Gastrocnemius medialis (tissue), 4 donors: ENCODE measurements at regions not wholly inside any gene's neighbourhood (a gene's known extent, or its start where the extent isn't known, plus 50 kb on each side); places are given as distances from the start of the nearest gene placed in this dataset.

Source experiments
- POLR2A ChIP-seq, 2 donors: fragments of 450-650 bp; IDR thresholded peaks; one replicate each; pipeline ENCODE4 v1.6.1; 2017; ENCODE audit warnings: antibody characterized with exemption in 2 of 2, mild to moderate bottlenecking in 2 of 2, moderate library complexity in 2 of 2
- TF ChIP-seq, protein P1 (sequence below), 5 experiments: fragments of 450-650 bp in 3 of 5; fragments of 200-600 bp in 2 of 5; sonication (generic) in 2 of 5; IDR thresholded peaks in 4 of 5; conservative IDR thresholded peaks in 1 of 5; 1 replicate in 4 of 5; 2 replicates in 1 of 5; pipeline ENCODE4 v1.5.1; 2016 to 2019; ENCODE audit warnings: antibody characterized with exemption in 5 of 5, mild to moderate bottlenecking in 3 of 5, moderate library complexity in 3 of 5

DNA sequence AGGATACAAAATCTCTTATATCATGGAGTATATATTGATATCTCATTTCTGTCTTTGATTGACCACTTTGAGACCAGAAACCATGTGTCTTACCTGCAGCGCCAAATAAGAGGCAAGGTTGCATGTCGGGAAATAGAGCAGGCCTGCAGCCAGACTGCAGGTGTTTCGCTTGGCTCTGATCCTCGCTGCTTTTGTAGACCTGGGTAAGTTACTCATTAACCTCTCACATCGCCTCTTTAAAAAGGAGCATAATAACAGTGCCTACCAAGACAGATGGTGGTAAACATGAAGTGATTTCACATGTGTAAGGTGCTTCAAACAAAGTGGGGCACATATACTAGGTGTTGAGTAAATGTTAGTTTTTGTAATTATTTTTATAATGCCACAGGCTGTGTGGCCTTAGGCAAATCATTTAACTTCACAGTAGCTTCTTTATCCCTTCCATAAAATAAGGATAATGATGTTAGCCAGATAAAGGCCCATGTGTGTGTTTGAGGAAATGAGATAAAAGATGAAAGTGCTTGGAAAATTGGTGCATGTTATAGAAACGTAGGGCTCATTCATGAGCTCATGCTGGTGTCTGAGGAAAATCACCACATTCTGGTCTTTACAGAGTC is 248.8 kb upstream of the MAP3K7 start:
- TF ChIP-seq, protein P1, sequence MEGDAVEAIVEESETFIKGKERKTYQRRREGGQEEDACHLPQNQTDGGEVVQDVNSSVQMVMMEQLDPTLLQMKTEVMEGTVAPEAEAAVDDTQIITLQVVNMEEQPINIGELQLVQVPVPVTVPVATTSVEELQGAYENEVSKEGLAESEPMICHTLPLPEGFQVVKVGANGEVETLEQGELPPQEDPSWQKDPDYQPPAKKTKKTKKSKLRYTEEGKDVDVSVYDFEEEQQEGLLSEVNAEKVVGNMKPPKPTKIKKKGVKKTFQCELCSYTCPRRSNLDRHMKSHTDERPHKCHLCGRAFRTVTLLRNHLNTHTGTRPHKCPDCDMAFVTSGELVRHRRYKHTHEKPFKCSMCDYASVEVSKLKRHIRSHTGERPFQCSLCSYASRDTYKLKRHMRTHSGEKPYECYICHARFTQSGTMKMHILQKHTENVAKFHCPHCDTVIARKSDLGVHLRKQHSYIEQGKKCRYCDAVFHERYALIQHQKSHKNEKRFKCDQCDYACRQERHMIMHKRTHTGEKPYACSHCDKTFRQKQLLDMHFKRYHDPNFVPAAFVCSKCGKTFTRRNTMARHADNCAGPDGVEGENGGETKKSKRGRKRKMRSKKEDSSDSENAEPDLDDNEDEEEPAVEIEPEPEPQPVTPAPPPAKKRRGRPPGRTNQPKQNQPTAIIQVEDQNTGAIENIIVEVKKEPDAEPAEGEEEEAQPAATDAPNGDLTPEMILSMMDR (IDR thresholded peaks at IDR 0.05 in 4 of 5, conservative IDR thresholded peaks at IDR 0.05 in 1 of 5) = no peak
- TF ChIP-seq POLR2A (IDR thresholded peaks at IDR 0.05) = no peak
